K562 (cell line): ENCODE measurements at regions not wholly inside any gene's neighbourhood (a gene's known extent, or its start where the extent isn't known, plus 50 kb on each side); places are given as distances from the start of the nearest gene placed in this dataset.

Experiments used
- ATAC-seq: fragments of 200-7000 bp; cut with Tn5 transposase; 3 replicates; pipeline ENCODE4 v1.9.1; 2020; ENCODE audit warnings: moderate library complexity
- BruUV-seq: library from RNA; stranded (reverse); fragments of 400-500 nt; replicated peaks from 2 replicates; lab custom pipeline; 2021; lab: Mats Ljungman, UMichigan
- CTCF ChIA-PET: fragments of 300-600 bp; formaldehyde crosslinking; extraction: SDS; loops from one replicate; lab custom pipeline; 2021; ENCODE audit warnings: low intra/inter-chr PET ratio; lab: Yijun Ruan, JAX
- POLR2A ChIA-PET: fragments of 300-600, 350-650 bp; sonication (Branson Sonifier 250); formaldehyde crosslinking; extraction: SDS; loops from one replicate; lab custom pipeline; 2021; ENCODE audit warnings: antibody characterized with exemption, inconsistent platforms; lab: Yijun Ruan, JAX
- DNase-seq, 4 experiments: peaks; one replicate each; pipeline versions ENCODE4 v3.0.0 to v3.0.0-alpha.2; 2011 to 2018; ENCODE audit warnings: low spot score in 3 of 4, mixed read lengths in 3 of 4; ENCODE audit errors: extremely low read depth in 1 of 4
- FAIRE-seq: peaks from 2 replicates; lab custom pipeline; 2011; peaks lifted over from hg19 to GRCh38; lab: Jason Lieb, UNC
- H2AFZ ChIP-seq: 2 replicates; pipeline ENCODE4 v1.6.0; 2011; ENCODE audit warnings: low read depth, low read length, control low read depth, inconsistent platforms
- H3K27ac ChIP-seq: fragments of 200-600 bp; 3 replicates; pipeline ENCODE4 v1.8.0; 2011; ENCODE audit warnings: low read depth, mild to moderate bottlenecking, control low read depth, inconsistent platforms, low read length, moderate library complexity, mixed read lengths; ENCODE audit errors: extremely low read depth
- H3K27me3 ChIP-seq, 2 experiments: fragments of 300-600 bp in 1 of 2; 2 replicates in 1 of 2; 3 replicates in 1 of 2; pipeline versions ENCODE4 v1.6.0 to v1.8.0; 2011; ENCODE audit warnings: inconsistent platforms in 2 of 2, low read length in 2 of 2, mild to moderate bottlenecking in 1 of 2, mixed read lengths in 1 of 2, moderate library complexity in 1 of 2; ENCODE audit not compliant: control insufficient read depth in 2 of 2, insufficient read depth in 2 of 2
- H3K36me3 ChIP-seq: fragments of 300-600 bp; 3 replicates; pipeline ENCODE4 v1.8.0; 2011; ENCODE audit warnings: mild to moderate bottlenecking, low read length, inconsistent platforms; ENCODE audit not compliant: control insufficient read depth, insufficient read depth
- H3K4me1 ChIP-seq, 2 experiments: fragments of 200-600 bp in 1 of 2; replicated peaks in 1 of 2; 2 replicates in 1 of 2; 3 replicates in 1 of 2; pipeline versions ENCODE4 v1.5.1 to v1.8.0; 2011; ENCODE audit warnings: inconsistent platforms in 2 of 2, low read length in 2 of 2, mild to moderate bottlenecking in 1 of 2, mixed read lengths in 1 of 2, moderate library complexity in 1 of 2; ENCODE audit not compliant: control insufficient read depth in 2 of 2, insufficient read depth in 2 of 2
- H3K4me2 ChIP-seq: 2 replicates; pipeline ENCODE4 v1.6.1; 2011; ENCODE audit warnings: low read length, control low read depth, inconsistent platforms, mixed read lengths; ENCODE audit not compliant: insufficient read depth
- H3K4me3 ChIP-seq: fragments of 200-600 bp; sonication (generic), shearing (Covaris generic); 2 replicates; pipeline ENCODE4 v1.5.1; 2016; ENCODE audit warnings: control low read depth, inconsistent platforms
- H3K79me2 ChIP-seq: fragments of 200-600 bp; 3 replicates; pipeline ENCODE4 v1.8.0; 2011; ENCODE audit warnings: low read length, inconsistent platforms; ENCODE audit not compliant: control insufficient read depth, insufficient read depth
- H3K9ac ChIP-seq, 2 experiments: 2 replicates each; pipeline versions ENCODE4 v1.6.0 to v1.6.1; 2011; ENCODE audit warnings: low read depth in 2 of 2, low read length in 2 of 2, control low read depth in 1 of 2, inconsistent platforms in 1 of 2, mild to moderate bottlenecking in 1 of 2, mixed read lengths in 1 of 2; ENCODE audit not compliant: insufficient read depth in 1 of 2
- H3K9me1 ChIP-seq: one replicate; pipeline ENCODE4 v1.6.0; 2011; ENCODE audit warnings: inconsistent platforms, mild to moderate bottlenecking, low read length, moderate library complexity; ENCODE audit not compliant: control insufficient read depth, insufficient read depth
- H3K9me3 ChIP-seq: replicated peaks from 2 replicates; pipeline ENCODE4 v1.5.1; 2011; ENCODE audit warnings: low read depth, low read length, inconsistent platforms; ENCODE audit not compliant: control insufficient read depth, insufficient read depth
- H4K20me1 ChIP-seq: replicated peaks from 2 replicates; pipeline ENCODE4 v1.6.1; 2011; ENCODE audit warnings: low read length, inconsistent platforms, mixed read lengths; ENCODE audit not compliant: control insufficient read depth, insufficient read depth
- E2F4 ChIP-seq: sonication (generic); formaldehyde crosslinking; IDR thresholded peaks from 2 replicates; pipeline ENCODE4 v1.8.0; 2022; ENCODE audit warnings: mild to moderate bottlenecking, low read depth, missing genetic modification reagents
- FOXK1 ChIP-seq: sonication (generic); formaldehyde crosslinking; IDR thresholded peaks from 2 replicates; pipeline ENCODE4 v1.8.0; 2022; ENCODE audit warnings: missing genetic modification reagents, mild to moderate bottlenecking, borderline replicate concordance
- IRF1 ChIP-seq: sonication (generic); formaldehyde crosslinking; IDR thresholded peaks from 2 replicates; pipeline ENCODE4 v1.8.0; 2022; ENCODE audit warnings: missing genetic modification reagents, mild to moderate bottlenecking, borderline replicate concordance
- KDM5B ChIP-seq: fragments of 200-600 bp; sonication (generic); IDR thresholded peaks from 2 replicates; pipeline ENCODE4 v1.6.1; 2012; ENCODE audit warnings: low read depth, mild to moderate bottlenecking, moderate library complexity, low read length, control low read depth, inconsistent platforms; ENCODE audit not compliant: insufficient replicate concordance
- MLLT1 ChIP-seq, 2 experiments: fragments of 450-650 bp; IDR thresholded peaks; 2 replicates each; pipeline ENCODE4 v1.6.1; 2016
- MTA1 ChIP-seq: fragments of 450-650 bp; IDR thresholded peaks from 2 replicates; pipeline ENCODE4 v1.6.1; 2017; ENCODE audit warnings: borderline replicate concordance
- NCOA2 ChIP-seq, 2 experiments: fragments of 450-650 bp; IDR thresholded peaks; 2 replicates each; pipeline ENCODE4 v1.6.1; 2018; ENCODE audit warnings: mild to moderate bottlenecking in 2 of 2, moderate library complexity in 1 of 2; ENCODE audit not compliant: partially characterized antibody in 2 of 2
- NCOA4 ChIP-seq: fragments of 450-650 bp; IDR thresholded peaks from 2 replicates; pipeline ENCODE4 v1.6.1; 2018; ENCODE audit warnings: mild to moderate bottlenecking; ENCODE audit not compliant: partially characterized antibody
- NFYB ChIP-seq: IDR thresholded peaks from 2 replicates; pipeline ENCODE4 v1.6.1; 2011; ENCODE audit warnings: mild to moderate bottlenecking, moderate library complexity; ENCODE audit not compliant: insufficient read length; ENCODE audit errors: extremely low read depth
- PTRF ChIP-seq: fragments of 450-650 bp; IDR thresholded peaks from 2 replicates; pipeline ENCODE4 v1.6.1; 2016; ENCODE audit warnings: mild to moderate bottlenecking, missing genetic modification characterization, missing compliant biosample characterization
- RBM25 ChIP-seq: fragments of 200-400 bp; formaldehyde crosslinking; IDR thresholded peaks from 2 replicates; pipeline ENCODE4 v1.6.1; 2018; ENCODE audit warnings: low read length, low read depth, moderate library complexity; ENCODE audit not compliant: severe bottlenecking
- XRCC5 ChIP-seq: fragments of 200-400 bp; formaldehyde crosslinking; IDR thresholded peaks from 2 replicates; pipeline ENCODE4 v1.6.1; 2017; ENCODE audit warnings: low read depth, mild to moderate bottlenecking, low read length
- ZBTB17 ChIP-seq: fragments of 450-650 bp; formaldehyde crosslinking; IDR thresholded peaks from 2 replicates; pipeline ENCODE4 v1.4.0; 2020; ENCODE audit warnings: mild to moderate bottlenecking
- ZC3H4 ChIP-seq: sonication (generic); formaldehyde crosslinking; IDR thresholded peaks from 2 replicates; pipeline ENCODE4 v1.9.0; 2021; ENCODE audit warnings: missing genetic modification reagents, borderline replicate concordance
- ZFX ChIP-seq: sonication (generic); formaldehyde crosslinking; IDR thresholded peaks from 2 replicates; pipeline ENCODE4 v1.8.0; 2022; ENCODE audit warnings: mild to moderate bottlenecking, missing genetic modification reagents, moderate library complexity
- ZKSCAN3 ChIP-seq: fragments of 250-450 bp; sonication (Bioruptor Pico); IDR thresholded peaks from 2 replicates; pipeline ENCODE4 v1.4.0; 2020
- ZNF408 ChIP-seq: fragments of 250-450 bp; sonication (Bioruptor Pico); IDR thresholded peaks from 2 replicates; pipeline ENCODE4 v1.4.0; 2020; ENCODE audit warnings: low read depth, mild to moderate bottlenecking, moderate library complexity
- WGBS: fragments of 100-300 bp; shearing (Covaris generic); methylation state at CpG from one replicate; pipeline ENCODE4 v1.1.6; 2016; ENCODE audit warnings: low coverage, mixed read lengths; ENCODE audit not compliant: insufficient coverage; ENCODE audit errors: missing lambda C conversion rate; 5-methylcytosine and 5-hydroxymethylcytosine counted together
- in situ Hi-C: fragments of 300-500 bp; cut with MboI; formaldehyde crosslinking; loops from 4 replicates; pipeline ENCODE4 v1.15.0; 2018; ENCODE audit warnings: inconsistent platforms, mixed read lengths
- intact Hi-C: fragments of 100-400 bp; cut with micrococcal nuclease; formaldehyde crosslinking; loops from 2 replicates; pipeline ENCODE4 v1.14.2; 2022
- TF ChIP-seq, protein P1 (sequence below), 2 experiments: fragments of 200-800 bp in 1 of 2; sonication (Bioruptor generic) in 1 of 2; sonication (generic) in 1 of 2; formaldehyde crosslinking in 1 of 2; IDR thresholded peaks in 1 of 2; conservative IDR thresholded peaks in 1 of 2; 2 replicates each; pipeline versions ENCODE4 v1.5.0 to v1.6.1; 2016 to 2020; ENCODE audit warnings: missing compliant biosample characterization in 1 of 2, missing genetic modification characterization in 1 of 2, missing genetic modification reagents in 1 of 2

GRCh38 chr3:182525766-182526374 lies 267.4 kb upstream of the ATP11B start:
- no peak overlapping the region for H3K9ac ChIP-seq
- no peaks in the 10 kb centered on the region for H3K27me3 ChIP-seq
- intact Hi-C loops (no loop called here), in situ Hi-C loops (no loop called here)
- no peak overlapping the region for H3K4me2 ChIP-seq
- no peaks in the 10 kb centered on the region for H3K9me1 ChIP-seq
- H3K9me3 ChIP-seq: no peaks in the 10 kb centered on the region
- POLR2A ChIA-PET: no interaction called here
- no peak for TF ChIP-seq NFYB
- TF ChIP-seq MLLT1 (IDR thresholded peaks at IDR 0.05): no peak
- no peak for TF ChIP-seq PTRF (tag)
- no peak for TF ChIP-seq ZFX (CRISPR knock-in tag)
- TF ChIP-seq NCOA2 (IDR thresholded peaks at IDR 0.05; ENCODE audit: partially characterized antibody in 2 of 2): no peak
- TF ChIP-seq IRF1 (CRISPR knock-in tag): no peak
- TF ChIP-seq ZKSCAN3 (CRISPR knock-in tag): no peak
- no peak for TF ChIP-seq FOXK1 (CRISPR knock-in tag)
- no peak for TF ChIP-seq KDM5B
- no peak for TF ChIP-seq XRCC5
- TF ChIP-seq, protein P1, sequence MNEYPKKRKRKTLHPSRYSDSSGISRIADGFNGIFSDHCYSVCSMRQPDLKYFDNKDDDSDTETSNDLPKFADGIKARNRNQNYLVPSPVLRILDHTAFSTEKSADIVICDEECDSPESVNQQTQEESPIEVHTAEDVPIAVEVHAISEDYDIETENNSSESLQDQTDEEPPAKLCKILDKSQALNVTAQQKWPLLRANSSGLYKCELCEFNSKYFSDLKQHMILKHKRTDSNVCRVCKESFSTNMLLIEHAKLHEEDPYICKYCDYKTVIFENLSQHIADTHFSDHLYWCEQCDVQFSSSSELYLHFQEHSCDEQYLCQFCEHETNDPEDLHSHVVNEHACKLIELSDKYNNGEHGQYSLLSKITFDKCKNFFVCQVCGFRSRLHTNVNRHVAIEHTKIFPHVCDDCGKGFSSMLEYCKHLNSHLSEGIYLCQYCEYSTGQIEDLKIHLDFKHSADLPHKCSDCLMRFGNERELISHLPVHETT (CRISPR knock-in tag; conservative IDR thresholded peaks at IDR 0.05 in 1 of 2, IDR thresholded peaks at IDR 0.05 in 1 of 2): no peak
- no peak for TF ChIP-seq E2F4 (CRISPR knock-in tag)
- no peak for TF ChIP-seq RBM25
- TF ChIP-seq NCOA4: no peak
- no peak for TF ChIP-seq MTA1
- TF ChIP-seq ZNF408 (CRISPR knock-in tag): no peak
- no peak for TF ChIP-seq ZBTB17 (CRISPR knock-in tag)
- no peak for TF ChIP-seq ZC3H4 (CRISPR knock-in tag)
- CTCF ChIA-PET: no interaction called here
- no peak overlapping the region for H3K27ac ChIP-seq
- DNase-seq (no peak), ATAC-seq (no peak), FAIRE-seq (no peak)
- no peaks in the 10 kb centered on the region for H3K4me1 ChIP-seq
- 0% methylated on average over 4 of the region's 4 CpGs for WGBS
- no peaks in the 10 kb centered on the region for H4K20me1 ChIP-seq
- no TSS peak for BruUV-seq
- H3K36me3 ChIP-seq: no peaks in the 10 kb centered on the region
- H2AFZ ChIP-seq: no peak overlapping the region
- no peak overlapping the region for H3K4me3 ChIP-seq
- no peaks in the 10 kb centered on the region for H3K79me2 ChIP-seq
